GM23338 (cell line): ENCODE measurements at regions not wholly inside any gene's neighbourhood (a gene's known extent, or its start where the extent isn't known, plus 50 kb on each side); places are given as distances from the start of the nearest gene placed in this dataset.

Experiments
- CREB1 ChIP-seq: fragments of 250-450 bp; sonication (Bioruptor Pico); IDR thresholded peaks from 2 replicates; pipeline ENCODE4 v1.5.0; 2020; ENCODE audit warnings: low read depth, mild to moderate bottlenecking, moderate library complexity
- CTCF ChIP-seq, 2 experiments: fragments of 200-600 bp in 1 of 2; sonication (generic) in 1 of 2; conservative IDR thresholded peaks; 2 replicates each; pipeline versions ENCODE4 v1.5.1 to v1.6.1; 2016 to 2017; ENCODE audit warnings: antibody characterized with exemption in 2 of 2, low read depth in 2 of 2, mild to moderate bottlenecking in 2 of 2, moderate library complexity in 1 of 2
- ETS1 ChIP-seq: IDR thresholded peaks from 2 replicates; pipeline ENCODE4 v1.6.1; 2016; ENCODE audit warnings: antibody characterized with exemption
- EZH2 ChIP-seq: fragments of 200-600 bp; sonication (generic); IDR thresholded peaks from one replicate; pipeline ENCODE4 v1.8.0; 2017; ENCODE audit warnings: antibody characterized with exemption, mild to moderate bottlenecking, low read depth; ENCODE audit not compliant: unreplicated experiment
- EZH2phosphoT487 ChIP-seq: fragments of 200-600 bp; sonication (generic); IDR thresholded peaks from one replicate; pipeline ENCODE4 v1.8.1; 2018; ENCODE audit warnings: antibody characterized with exemption; ENCODE audit not compliant: unreplicated experiment
- JUNB ChIP-seq: IDR thresholded peaks from one replicate; pipeline ENCODE4 v1.6.1; 2016; ENCODE audit warnings: antibody characterized with exemption; ENCODE audit not compliant: unreplicated experiment
- NANOG ChIP-seq: IDR thresholded peaks from 2 replicates; pipeline ENCODE4 v1.6.1; 2016; ENCODE audit warnings: antibody characterized with exemption, borderline replicate concordance
- POLR2AphosphoS5 ChIP-seq: IDR thresholded peaks from 2 replicates; pipeline ENCODE4 v1.6.1; 2016; ENCODE audit warnings: antibody characterized with exemption, low read depth
- REST ChIP-seq: IDR thresholded peaks from one replicate; pipeline ENCODE4 v1.6.1; 2018; ENCODE audit warnings: antibody characterized with exemption; ENCODE audit not compliant: unreplicated experiment
- STAT1 ChIP-seq: IDR thresholded peaks from one replicate; pipeline ENCODE4 v1.6.1; 2016; ENCODE audit warnings: antibody characterized with exemption; ENCODE audit not compliant: unreplicated experiment
- ZNF114 ChIP-seq: fragments of 250-450 bp; sonication (Bioruptor Pico); IDR thresholded peaks from 2 replicates; pipeline ENCODE4 v1.5.0; 2020; ENCODE audit warnings: mild to moderate bottlenecking, moderate library complexity
- ZNF331 ChIP-seq: fragments of 250-450 bp; sonication (Bioruptor Pico); IDR thresholded peaks from 2 replicates; pipeline ENCODE4 v1.5.0; 2020; ENCODE audit warnings: low read depth, mild to moderate bottlenecking, moderate library complexity
- ZNF462 ChIP-seq: fragments of 250-450 bp; sonication (Bioruptor Pico); IDR thresholded peaks from 2 replicates; pipeline ENCODE4 v1.5.0; 2020; ENCODE audit warnings: mild to moderate bottlenecking, moderate library complexity

GRCh38 chr6:168232989-168233874, 86.3 kb downstream of the DACT2 start:
- peak in 1 of 2 experiments; percentile 56; a peak in 2 of 4 replicates for TF ChIP-seq CTCF (conservative IDR thresholded peaks at IDR 0.05; ENCODE audit: low read depth in 2 of 2)
- TF ChIP-seq EZH2, result no peak
- TF ChIP-seq CREB1, result no peak
- no peak for TF ChIP-seq EZH2phosphoT487
- TF ChIP-seq POLR2AphosphoS5, result no peak
- TF ChIP-seq REST, result no peak
- no peak for TF ChIP-seq ZNF331 (CRISPR knock-in tag)
- no peak for TF ChIP-seq NANOG
- no peak for TF ChIP-seq ZNF114
- TF ChIP-seq STAT1, result no peak
- no peak for TF ChIP-seq JUNB
- no peak for TF ChIP-seq ETS1
- TF ChIP-seq ZNF462 (CRISPR knock-in tag), result no peak
